ENCODE measurements at regions not wholly inside any gene's neighbourhood (a gene's known extent, or its start where the extent isn't known, plus 50 kb on each side); places are given as distances from the start of the nearest gene placed in this dataset.
A peak's percentile ranks its signal among the peaks of the same experiment; 100 is the strongest.

- Mint-ChIP-seq H3K27ac (ENCODE audit: unreplicated experiment) (no peak overlapping the region), H3K4me1 (ENCODE audit: low read depth) (no peaks in the 10 kb centered on the region), H3K36me3 (ENCODE audit: low read depth) (peaks cover 3% of the 10 kb centered on the region), H3K27me3 (ENCODE audit: low read depth) (peaks cover 23% of the 10 kb centered on the region), H3K4me3 (ENCODE audit: unreplicated experiment) (no peak overlapping the region), H3K9me3 (ENCODE audit: low read depth) (peaks cover 11% of the 10 kb centered on the region)
- no peak for TF ChIP-seq CTCF (IDR thresholded peaks at IDR 0.05)
- DNase-seq (ENCODE audit: low spot score), result no peak
Observed at GRCh38 chr2:239477591-239477990, 76.8 kb upstream of the HDAC4 start.

GRCh38 chr2:239476757-239477585 is 76.2 kb upstream of the HDAC4 start:
- Mint-ChIP-seq H3K36me3 (ENCODE audit: low read depth) (peaks cover 3% of the 10 kb centered on the region), H3K27ac (ENCODE audit: unreplicated experiment) (no peak overlapping the region), H3K9me3 (ENCODE audit: low read depth) (peaks cover 11% of the 10 kb centered on the region), H3K27me3 (ENCODE audit: low read depth) (peaks cover 22% of the 10 kb centered on the region), H3K4me3 (ENCODE audit: unreplicated experiment) (no peak overlapping the region), H3K4me1 (ENCODE audit: low read depth) (no peaks in the 10 kb centered on the region)
- DNase-seq (ENCODE audit: low spot score), result peak; percentile 56
- no peak for TF ChIP-seq CTCF (IDR thresholded peaks at IDR 0.05)

GRCh38 chr2:239476029-239476756 is 75.4 kb upstream of the HDAC4 start:
- no peak for TF ChIP-seq CTCF (IDR thresholded peaks at IDR 0.05)
- no peaks in the 10 kb centered on the region for H3K4me1 Mint-ChIP-seq (ENCODE audit: low read depth)
- peaks cover 18% of the 10 kb centered on the region for H3K27me3 Mint-ChIP-seq (ENCODE audit: low read depth)
- DNase-seq (ENCODE audit: low spot score), result peak; percentile 57
- peaks cover 5% of the 10 kb centered on the region for H3K9me3 Mint-ChIP-seq (ENCODE audit: low read depth)
- H3K36me3 Mint-ChIP-seq (ENCODE audit: low read depth), result no peaks in the 10 kb centered on the region
- no peak overlapping the region for H3K4me3 Mint-ChIP-seq (ENCODE audit: unreplicated experiment)
- no peak overlapping the region for H3K27ac Mint-ChIP-seq (ENCODE audit: unreplicated experiment)

- no peak overlapping the region for H3K4me3 Mint-ChIP-seq (ENCODE audit: unreplicated experiment)
- H3K27ac Mint-ChIP-seq (ENCODE audit: unreplicated experiment), result no peak overlapping the region
- no peaks in the 10 kb centered on the region for H3K36me3 Mint-ChIP-seq (ENCODE audit: low read depth)
- H3K4me1 Mint-ChIP-seq (ENCODE audit: low read depth), result no peaks in the 10 kb centered on the region
- no peak for TF ChIP-seq CTCF (IDR thresholded peaks at IDR 0.05)
- H3K27me3 Mint-ChIP-seq (ENCODE audit: low read depth), result peaks cover 20% of the 10 kb centered on the region
- peak; percentile 77 for DNase-seq (ENCODE audit: low spot score)
- peaks cover 4% of the 10 kb centered on the region for H3K9me3 Mint-ChIP-seq (ENCODE audit: low read depth)
Observed at GRCh38 chr2:239475161-239476028, 74.6 kb upstream of the HDAC4 start.

Data from chondrocyte (in vitro differentiated cells).